Upper lobe of right lung (tissue), 1 donor: ENCODE measurements at regions not wholly inside any gene's neighbourhood (a gene's known extent, or its start where the extent isn't known, plus 50 kb on each side); places are given as distances from the start of the nearest gene placed in this dataset.
A peak's percentile ranks its signal among the peaks of the same experiment; 100 is the strongest.

ENCODE experiments used
- ATAC-seq: fragments of 200-7000 bp; cut with Tn5 transposase; one replicate; pipeline ENCODE4 v1.9.1; 2020; ENCODE audit warnings: mild to moderate bottlenecking, moderate library complexity
- DNase-seq: peaks from one replicate; pipeline ENCODE4 v3.0.0-alpha.2; 2020
- H3K27ac ChIP-seq: fragments of 200-600 bp; one replicate; pipeline ENCODE4 v1.8.0; 2022
- H3K27me3 ChIP-seq: fragments of 200-600 bp; one replicate; pipeline ENCODE4 v1.8.0; 2022; ENCODE audit warnings: mild to moderate bottlenecking
- H3K36me3 ChIP-seq: fragments of 200-600 bp; one replicate; pipeline ENCODE4 v1.8.0; 2022
- H3K4me1 ChIP-seq: fragments of 200-600 bp; one replicate; pipeline ENCODE4 v1.8.0; 2022
- H3K4me3 ChIP-seq: fragments of 200-600 bp; one replicate; pipeline ENCODE4 v1.8.0; 2022; ENCODE audit warnings: mild to moderate bottlenecking
- H3K9me3 ChIP-seq: fragments of 200-600 bp; one replicate; pipeline ENCODE4 v1.8.0; 2022
- intact Hi-C: fragments of 100-400 bp; cut with DNase I; formaldehyde crosslinking; loops from one replicate; pipeline ENCODE4 v1.11.0; 2022
- TF ChIP-seq, protein P1 (sequence below): fragments of 200-600 bp; IDR thresholded peaks from one replicate; pipeline ENCODE4 v1.8.0; 2022; ENCODE audit warnings: antibody characterized with exemption
- donor health status: DM: no; HTN: yes; CAD: no; lungs with severe emphysema.

DNA sequence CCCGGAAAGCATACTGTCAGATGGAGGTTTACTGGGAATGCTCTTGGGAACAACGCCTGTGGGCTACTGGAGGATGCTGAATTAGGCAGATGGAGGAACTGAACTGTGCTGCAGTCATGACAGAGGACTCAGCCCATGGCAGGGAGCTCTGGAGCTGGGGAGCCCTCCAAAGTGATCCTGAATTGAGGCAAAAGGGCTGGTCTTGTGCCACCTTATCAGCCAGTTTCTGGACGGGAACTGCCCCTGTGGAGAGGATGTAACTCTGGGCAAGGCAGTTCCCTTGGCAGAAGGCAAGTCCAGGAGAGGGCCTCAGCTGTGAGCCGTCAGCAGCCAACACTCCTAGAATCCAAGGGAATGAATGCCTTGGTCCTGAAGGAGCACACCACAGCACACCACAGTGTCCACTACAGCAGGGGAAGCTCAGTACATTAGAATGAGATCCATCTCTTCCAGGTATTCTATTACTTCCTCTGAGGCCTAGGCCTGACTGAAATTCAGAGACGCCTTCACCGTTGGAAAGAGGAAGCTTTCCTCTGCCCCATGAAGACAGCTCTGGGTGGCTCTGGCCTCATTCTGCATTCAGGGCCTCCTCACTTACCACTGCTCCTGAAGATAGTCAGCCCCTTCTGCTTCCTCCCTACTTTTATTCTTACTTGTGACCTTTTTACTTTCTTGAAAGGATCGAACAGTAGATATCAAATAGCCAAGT is 139.6 kb upstream of the GPR26 start:
- Histone ChIP-seq H3K4me3 (no peak overlapping the region), H3K36me3 (no peaks in the 10 kb centered on the region), H3K4me1 (no peaks in the 10 kb centered on the region), H3K27me3 (no peaks in the 10 kb centered on the region), H3K27ac (no peak overlapping the region), H3K9me3 (no peaks in the 10 kb centered on the region)
- ATAC-seq (peak; percentile 42), DNase-seq (no peak)
- TF ChIP-seq, protein P1, sequence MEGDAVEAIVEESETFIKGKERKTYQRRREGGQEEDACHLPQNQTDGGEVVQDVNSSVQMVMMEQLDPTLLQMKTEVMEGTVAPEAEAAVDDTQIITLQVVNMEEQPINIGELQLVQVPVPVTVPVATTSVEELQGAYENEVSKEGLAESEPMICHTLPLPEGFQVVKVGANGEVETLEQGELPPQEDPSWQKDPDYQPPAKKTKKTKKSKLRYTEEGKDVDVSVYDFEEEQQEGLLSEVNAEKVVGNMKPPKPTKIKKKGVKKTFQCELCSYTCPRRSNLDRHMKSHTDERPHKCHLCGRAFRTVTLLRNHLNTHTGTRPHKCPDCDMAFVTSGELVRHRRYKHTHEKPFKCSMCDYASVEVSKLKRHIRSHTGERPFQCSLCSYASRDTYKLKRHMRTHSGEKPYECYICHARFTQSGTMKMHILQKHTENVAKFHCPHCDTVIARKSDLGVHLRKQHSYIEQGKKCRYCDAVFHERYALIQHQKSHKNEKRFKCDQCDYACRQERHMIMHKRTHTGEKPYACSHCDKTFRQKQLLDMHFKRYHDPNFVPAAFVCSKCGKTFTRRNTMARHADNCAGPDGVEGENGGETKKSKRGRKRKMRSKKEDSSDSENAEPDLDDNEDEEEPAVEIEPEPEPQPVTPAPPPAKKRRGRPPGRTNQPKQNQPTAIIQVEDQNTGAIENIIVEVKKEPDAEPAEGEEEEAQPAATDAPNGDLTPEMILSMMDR, result no peak
- intact Hi-C loops, result no loop called here

DNA sequence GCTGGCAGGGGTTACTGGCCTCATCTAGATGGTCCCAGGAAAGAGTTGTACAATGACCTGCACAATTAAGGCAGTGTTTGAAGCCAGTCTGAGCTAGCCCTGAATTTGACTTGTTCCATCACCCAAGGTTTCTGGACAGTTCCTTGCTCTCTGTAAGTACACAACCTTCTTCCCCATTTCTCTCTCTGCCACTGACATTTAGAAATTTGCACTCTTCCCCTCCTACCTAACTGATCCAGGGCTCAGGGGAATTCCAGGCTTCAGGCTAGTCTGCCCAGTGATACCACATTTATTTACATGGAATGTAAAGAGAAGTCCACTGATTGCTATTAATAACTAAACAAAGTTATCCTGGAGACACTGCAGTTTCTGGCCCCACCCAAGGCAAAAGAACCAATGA is 139.0 kb upstream of the GPR26 start:
- DNase-seq, result no peak
- TF ChIP-seq, protein P1, result no peak
- H3K27ac ChIP-seq, result no peak overlapping the region
- H3K9me3 ChIP-seq, result no peaks in the 10 kb centered on the region
- no peaks in the 10 kb centered on the region for H3K36me3 ChIP-seq
- no peak overlapping the region for H3K4me3 ChIP-seq
- no peaks in the 10 kb centered on the region for H3K27me3 ChIP-seq
- peak; percentile 52 for ATAC-seq
- intact Hi-C loops, result no loop called here
- no peaks in the 10 kb centered on the region for H3K4me1 ChIP-seq

DNA sequence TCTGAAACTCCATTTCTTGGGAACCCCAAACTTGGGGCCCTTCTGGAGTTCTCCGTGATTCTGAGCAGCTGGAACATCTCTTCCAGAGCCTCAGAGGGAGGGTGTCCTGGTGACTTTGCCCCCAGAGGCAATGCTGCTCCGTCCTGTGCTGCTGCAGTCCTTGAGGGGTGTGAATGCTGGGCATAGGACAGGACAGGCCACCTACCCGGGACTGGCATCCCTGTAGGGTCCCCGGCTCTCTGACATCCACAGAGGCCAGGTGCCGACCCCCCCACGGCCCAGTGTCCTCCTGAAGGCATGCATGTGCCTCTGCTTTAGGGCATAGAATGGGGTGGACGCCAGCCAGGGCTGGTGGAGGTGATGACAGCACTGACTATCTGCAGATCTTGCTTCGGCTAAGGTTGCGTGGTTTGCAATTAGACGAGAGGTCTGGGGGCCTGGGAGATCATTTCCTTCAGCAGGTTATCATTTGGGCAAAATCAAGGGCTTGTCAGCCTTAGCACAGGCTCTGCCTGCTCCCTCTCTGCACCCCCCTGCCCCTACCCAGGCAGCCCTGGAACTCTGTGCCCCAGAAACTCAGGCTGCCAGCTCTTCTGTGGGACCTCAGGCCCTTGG is 136.9 kb upstream of the GPR26 start:
- H3K9me3 ChIP-seq, result no peaks in the 10 kb centered on the region
- DNase-seq (no peak), ATAC-seq (peak; percentile 14)
- intact Hi-C loops, result no loop called here
- no peak overlapping the region for H3K4me3 ChIP-seq
- H3K36me3 ChIP-seq, result no peaks in the 10 kb centered on the region
- TF ChIP-seq, protein P1, result no peak
- no peak overlapping the region for H3K27ac ChIP-seq
- no peaks in the 10 kb centered on the region for H3K27me3 ChIP-seq
- no peaks in the 10 kb centered on the region for H3K4me1 ChIP-seq

DNA sequence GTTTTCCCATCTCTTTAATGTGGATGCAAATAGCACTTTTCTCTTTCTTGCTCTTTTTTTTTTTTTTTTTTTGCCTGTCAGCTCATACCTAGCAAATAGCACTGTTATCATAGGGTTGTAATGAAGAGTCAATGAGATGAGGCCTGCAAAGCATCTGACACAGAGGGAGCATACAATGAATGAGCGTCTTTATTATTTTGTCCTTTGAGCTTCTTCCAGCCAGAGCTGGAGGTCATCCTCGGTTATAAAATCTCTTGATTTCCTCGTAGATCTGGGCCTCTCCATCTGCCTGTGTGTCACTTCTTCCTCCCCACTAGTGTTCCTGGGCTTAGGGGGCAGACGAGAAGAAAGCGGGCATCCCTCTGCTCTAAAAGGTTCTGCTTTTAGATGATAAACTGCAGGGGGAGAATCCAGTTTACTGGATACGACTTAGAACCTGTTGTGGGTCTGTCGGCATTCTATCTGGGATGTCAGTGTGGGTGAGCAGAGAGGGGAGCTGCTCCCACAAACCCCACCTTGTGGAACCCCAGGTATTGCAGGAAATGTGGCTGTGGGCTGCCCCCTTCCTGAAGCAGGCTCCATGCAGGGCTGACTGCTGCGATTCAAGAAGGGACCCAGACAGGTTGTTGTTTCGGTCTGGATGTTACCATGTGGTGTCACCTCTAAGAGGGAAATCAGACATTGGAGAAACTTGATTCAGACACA is 135.8 kb upstream of the GPR26 start:
- Histone ChIP-seq H3K36me3 (no peaks in the 10 kb centered on the region), H3K4me1 (no peaks in the 10 kb centered on the region), H3K9me3 (no peaks in the 10 kb centered on the region), H3K27ac (no peak overlapping the region), H3K27me3 (no peaks in the 10 kb centered on the region), H3K4me3 (no peak overlapping the region)
- DNase-seq (no peak), ATAC-seq (no peak)
- intact Hi-C loops, result no loop called here
- TF ChIP-seq, protein P1, result no peak

DNA sequence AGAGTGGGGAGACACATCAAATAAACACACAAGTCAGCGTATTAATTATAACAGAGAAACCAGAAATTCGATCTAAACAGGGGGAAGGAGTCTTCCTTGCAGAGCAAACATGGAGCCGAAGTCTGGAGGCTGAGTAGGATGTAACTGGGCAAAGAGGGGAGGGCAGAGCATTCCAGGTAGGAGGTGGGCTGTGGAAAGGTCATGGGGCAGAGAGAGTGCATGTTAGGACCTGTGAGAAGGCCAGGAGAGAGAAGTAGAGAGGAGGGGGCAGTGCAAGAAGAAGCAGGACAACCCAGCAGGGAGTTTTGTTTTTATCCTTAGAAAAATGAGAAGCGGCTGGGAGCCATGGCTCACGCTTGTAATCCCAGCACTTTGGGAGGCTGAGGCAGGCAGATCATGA is 130.8 kb upstream of the GPR26 start:
- TF ChIP-seq, protein P1, result no peak
- Histone ChIP-seq H3K9me3 (no peaks in the 10 kb centered on the region), H3K4me1 (no peaks in the 10 kb centered on the region), H3K27me3 (no peaks in the 10 kb centered on the region), H3K36me3 (no peaks in the 10 kb centered on the region), H3K4me3 (no peak overlapping the region), H3K27ac (no peak overlapping the region)
- no peak for DNase-seq
- ATAC-seq, result no peak
- intact Hi-C loops, result no loop called here
